GM04503 (cell line): ENCODE measurements at regions not wholly inside any gene's neighbourhood (a gene's known extent, or its start where the extent isn't known, plus 50 kb on each side); places are given as distances from the start of the nearest gene placed in this dataset.

ENCODE experiments used
- DNase-seq: peaks from one replicate; pipeline ENCODE4 v3.0.0-alpha.2; 2012; ENCODE audit warnings: low read depth

DNA sequence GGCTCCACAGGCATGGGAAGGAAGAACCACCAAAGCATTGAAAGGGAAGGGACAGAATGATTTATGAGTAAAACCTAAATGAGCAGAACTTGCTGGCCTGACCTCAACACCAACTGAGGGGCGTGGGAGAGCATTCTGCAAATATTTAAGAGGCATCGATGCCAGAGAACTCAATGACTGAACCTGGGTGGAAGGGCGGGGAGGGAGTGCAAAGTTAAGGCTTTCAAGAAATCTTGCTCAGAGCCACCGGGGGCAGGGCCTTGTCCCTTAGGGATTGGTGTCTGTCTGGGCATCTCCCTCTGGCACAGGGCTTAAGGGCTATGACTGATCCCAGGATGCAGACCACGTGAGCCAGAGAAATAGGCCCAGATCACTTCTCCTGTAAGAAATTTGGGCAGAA is 137.1 kb downstream of the ADAMTS15 start:
- DNase-seq: peak; percentile 40

DNA sequence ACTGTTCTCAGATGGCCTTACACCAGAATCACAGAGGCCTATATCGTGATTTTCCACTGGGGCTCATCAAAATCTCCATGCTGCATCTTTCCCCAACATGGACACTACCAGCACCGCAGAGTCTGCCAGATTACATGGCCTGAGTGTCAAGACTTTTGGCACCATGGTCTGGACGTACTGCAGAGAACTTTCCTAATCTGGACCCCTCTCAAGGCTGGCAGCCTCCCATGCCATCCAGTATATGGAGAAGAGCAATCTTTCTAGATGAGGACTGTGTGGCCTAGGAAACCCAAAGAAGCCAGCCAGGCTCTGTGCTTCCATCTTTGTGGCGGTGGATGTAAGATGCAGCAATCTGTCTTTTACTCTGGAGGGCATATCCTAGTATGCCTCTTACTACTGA is 139.2 kb downstream of the ADAMTS15 start:
- no peak for DNase-seq

DNA sequence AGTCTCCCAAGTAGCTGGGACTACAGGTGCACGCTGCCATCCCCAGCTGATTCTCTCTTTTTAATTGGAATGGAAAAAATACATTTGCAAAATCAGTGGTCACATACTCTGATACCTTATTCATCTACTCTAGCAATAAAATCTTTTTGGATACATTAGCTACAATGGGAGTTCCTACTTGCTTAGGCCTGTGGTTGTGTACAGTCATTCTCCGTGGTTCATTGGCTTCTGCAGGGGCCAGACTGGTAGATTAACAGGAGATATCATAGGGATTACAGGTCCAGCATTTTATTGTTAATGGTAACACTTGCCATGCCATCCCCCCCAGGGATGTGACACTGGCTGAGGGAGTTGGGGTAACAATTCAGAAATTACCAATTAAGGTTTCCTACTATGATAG is 140.0 kb downstream of the ADAMTS15 start:
- DNase-seq: no peak

DNA sequence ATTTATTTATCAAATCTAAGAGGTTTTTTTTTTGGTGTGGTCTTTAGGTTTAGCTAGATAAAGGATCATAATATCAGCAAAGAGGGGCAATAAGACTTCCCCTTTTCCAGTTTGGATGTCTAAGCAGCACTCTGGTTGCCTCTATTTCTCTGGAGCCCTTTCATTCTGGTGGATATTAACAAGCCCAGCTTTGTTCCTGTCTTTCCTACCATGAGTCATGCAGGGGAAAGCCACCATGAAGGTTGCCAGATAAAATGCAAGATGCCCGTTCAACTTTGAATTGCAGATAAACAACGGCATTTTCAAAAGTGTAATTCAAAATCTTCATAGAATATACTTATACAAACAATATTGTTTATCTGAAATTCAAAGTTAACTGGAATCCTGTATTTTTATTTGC is 143.6 kb downstream of the ADAMTS15 start:
- no peak for DNase-seq

DNA sequence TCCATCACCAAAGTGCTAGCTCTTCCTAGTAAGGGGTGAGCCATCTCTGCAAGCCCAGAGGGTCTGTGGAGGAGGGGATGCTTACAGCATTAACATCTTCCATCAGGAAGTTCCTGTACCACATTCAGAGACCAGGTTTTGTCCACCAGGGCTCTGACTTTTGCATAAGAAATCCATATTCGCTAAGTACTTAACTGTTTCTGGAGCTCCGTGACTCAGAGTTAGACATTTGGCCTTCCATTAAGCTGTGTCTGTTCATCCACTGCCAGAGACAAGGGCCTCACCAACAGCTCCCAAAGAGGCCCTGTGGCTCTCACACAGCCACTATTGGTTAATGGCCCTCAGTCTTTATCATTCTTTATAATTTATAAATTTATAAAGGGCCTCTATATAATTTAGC is 144.6 kb downstream of the ADAMTS15 start:
- no peak for DNase-seq

DNA sequence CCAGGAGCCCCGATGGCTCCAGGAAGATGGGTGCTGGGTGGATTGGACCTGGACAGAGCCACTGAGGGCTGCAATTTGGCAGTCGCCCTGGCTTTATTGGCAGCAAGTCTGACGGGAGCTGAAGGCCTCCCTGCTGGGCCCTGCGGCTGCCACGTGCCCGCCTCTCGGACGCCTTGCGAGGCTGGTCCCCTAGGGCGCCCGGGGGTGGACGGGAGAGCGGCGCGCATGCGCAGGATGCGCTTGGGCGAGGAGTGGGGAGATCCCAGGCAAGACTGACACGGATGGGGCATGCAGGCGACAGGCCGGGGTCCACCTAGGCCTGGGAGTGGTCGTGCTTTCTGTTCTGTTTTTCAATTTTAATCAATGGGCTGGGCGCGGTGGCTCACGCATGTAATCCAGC is 150.0 kb downstream of the ADAMTS15 start:
- DNase-seq: no peak

DNA sequence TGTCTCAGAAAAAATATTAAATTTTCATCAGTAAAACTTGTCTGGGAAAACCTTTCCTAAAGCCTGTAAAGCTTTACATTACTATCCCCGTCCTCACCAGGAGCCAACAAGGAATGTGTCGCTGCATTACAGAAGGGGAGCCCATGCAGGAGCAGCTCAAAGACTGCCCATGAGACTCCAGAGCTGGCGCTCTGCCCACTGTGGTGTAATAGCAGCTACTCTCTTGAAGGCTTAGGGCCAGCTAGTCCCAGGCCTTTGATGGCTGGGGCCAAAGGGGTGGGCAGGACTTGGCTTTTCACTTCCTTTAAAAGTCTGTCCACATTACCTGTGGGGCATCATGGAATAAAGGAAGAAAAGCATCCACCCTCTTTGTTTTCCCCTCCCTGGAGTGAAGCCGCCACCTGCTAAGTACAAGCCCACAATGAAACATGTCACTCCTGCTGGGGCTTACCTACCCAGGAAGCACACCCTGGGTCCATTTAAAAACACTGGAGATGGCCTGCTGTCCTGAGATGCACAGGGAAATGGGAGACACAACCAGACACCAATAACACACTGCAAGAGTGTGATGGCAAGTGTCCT is 150.7 kb downstream of the ADAMTS15 start:
- DNase-seq: no peak

DNA sequence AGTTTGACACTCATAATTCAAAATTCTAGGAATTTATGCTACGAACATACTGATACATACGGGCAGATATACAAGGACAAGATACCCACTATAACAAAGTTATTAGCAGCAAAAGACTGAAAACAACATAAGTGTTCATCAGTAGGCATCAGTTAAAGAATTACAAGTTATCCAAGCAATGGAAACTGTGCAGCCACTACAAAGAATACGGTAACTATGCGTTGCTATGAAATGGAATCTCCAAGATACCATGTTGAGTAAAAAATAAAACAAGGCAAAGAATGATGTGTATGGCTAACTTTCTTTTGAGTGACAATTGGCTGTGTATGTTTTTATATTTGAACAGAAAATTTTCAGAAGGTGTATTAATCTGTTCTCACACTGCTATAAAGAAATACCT is 151.7 kb downstream of the ADAMTS15 start:
- no peak for DNase-seq

DNA sequence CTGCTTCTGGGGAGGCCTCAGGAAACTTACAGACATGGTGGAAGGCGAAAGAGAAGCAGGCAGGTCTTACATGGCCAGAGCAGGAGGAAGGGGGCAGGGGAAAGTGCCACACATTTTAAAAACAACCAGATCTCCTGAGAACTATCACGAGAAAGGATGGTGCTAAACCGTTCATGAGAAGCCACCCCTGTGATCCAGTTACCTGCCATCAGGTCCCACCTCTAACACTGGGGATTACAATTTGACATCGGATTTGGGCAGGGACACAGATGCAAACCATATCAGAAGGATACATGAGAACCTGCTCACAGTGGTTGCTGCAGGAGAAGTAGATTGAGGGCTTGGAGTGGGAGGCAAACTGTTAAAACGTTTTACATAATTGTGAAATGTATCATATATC is 152.2 kb downstream of the ADAMTS15 start:
- no peak for DNase-seq

DNA sequence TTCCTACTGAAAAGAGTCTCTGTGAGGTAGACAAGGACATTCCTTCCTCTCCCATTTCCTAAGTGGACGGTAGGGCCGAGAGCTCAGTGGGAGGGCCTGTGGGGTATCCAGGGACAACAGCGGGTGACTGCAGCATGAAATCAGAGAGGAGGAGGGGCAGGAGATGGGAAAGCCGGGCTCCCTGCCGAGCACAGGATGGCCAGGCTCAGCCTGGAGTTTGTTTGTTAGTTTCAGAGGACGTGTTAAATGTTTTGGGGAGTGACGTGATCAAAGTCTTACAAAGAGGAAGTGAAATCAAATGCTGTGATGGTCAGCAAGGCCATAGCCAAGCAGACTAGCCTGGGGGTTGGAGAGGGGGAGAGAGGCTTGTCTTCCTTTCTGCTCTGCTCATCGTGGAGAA is 152.7 kb downstream of the ADAMTS15 start:
- DNase-seq: no peak

DNA sequence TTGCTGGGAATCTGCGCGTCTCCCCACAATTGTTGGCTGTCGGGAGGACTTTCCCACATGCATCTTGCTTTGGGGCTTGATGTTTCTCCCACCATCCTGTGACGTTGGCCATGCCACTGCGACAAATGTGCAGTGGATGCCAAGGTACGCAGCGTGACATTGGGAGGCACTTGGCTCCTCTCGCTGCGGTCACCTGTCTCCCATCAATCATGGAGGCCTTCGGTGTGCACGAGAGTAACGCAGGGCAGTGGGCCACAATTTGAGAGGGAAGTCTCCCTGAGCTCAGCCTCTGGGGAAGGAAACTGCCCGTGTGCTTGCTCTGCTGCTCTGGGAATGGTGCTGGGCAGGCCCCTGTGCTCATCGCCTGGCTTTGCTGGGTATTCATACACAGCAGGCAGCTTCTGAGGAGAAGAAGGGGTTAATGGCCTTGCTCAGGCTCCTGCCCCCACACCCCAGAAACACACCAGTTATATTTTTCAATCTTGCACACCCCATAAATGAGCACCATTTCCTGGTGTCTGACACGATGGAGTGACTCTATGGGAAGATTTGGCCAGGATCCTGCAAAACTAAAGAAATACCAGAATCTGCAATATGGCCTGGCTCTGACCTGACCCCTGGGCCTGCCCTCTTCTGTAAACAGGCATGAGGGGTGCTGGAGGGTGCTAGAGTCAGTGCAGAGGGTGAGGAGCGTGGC is 153.5 kb downstream of the ADAMTS15 start:
- DNase-seq: no peak

DNA sequence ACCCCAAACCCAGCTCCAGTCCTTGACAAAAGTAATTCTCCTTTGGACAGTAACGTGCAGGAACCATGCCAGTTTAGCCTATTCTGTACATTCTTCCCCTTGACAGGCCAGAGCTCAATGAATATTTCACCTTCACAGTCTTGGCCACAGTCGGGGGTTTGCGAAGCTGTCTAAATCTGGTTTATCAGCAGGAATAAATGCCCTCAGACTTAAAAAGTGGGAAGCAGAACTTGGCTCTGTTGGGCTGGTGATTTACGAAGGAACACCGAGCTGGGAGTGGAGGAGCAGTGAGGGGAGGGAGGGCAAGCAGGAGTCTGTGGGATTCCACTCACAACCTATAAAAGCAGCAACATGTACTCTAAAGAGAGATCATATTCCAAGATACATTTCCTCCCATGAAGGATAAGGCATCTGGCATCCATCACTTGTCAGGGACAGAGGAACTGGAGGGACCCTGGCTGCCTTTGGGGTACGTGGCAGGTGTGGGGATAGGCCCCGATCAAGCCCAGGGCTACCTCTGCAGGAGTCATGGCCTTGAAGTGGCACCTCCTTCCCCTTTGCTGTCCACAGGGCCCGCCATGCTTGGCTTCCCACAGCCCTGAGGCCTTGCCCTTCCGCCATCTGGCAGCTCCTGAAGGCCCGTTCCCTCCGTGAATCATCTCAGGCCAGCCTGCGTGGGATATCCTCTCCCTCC is 154.3 kb downstream of the ADAMTS15 start:
- DNase-seq: no peak

DNA sequence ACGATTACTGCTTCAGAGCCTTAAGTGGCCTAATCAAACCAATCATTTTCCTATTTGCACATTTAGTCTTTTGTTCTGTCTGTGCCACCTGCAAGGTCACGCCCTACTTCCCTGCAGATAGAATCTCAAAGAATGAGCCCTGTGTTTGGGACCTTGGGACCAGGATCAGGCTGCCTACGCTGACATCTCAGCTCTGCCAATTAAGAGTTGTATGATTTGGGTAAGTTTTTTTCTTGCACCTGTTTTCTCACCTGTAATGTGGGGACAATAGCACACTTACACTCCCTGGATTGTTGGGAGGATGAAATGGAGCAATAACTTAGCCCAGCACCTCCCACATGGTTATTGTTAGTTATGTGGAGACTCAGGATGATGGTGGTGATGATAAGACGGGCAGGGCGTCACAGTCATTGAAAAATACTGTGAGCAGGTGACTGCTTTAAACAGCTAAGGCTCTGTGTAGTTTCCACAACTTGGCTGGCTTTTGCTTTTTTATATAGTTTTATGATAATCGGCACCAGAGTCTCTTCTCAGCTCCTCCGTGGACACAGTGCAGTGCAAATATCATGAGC is 155.0 kb downstream of the ADAMTS15 start:
- no peak for DNase-seq

DNA sequence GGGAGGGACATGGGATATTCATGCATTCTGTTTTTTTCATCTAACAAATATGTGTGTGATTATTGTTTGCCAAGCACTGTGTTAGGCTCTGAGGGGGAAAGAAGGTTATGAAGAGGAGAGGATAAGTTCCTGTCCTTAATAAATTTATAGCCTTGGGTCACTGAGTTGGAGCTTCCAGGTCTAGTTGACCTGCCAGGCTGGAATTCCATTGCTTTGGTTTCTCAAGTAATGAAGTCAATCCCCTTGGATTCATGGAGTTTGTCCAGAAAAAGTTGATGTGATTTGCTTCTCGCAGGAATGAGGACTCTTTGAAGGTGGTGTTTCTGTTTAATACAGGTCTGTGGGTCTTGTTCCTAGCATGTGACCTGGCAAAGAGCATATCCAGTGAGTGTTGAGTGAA is 156.2 kb downstream of the ADAMTS15 start:
- no peak for DNase-seq

DNA sequence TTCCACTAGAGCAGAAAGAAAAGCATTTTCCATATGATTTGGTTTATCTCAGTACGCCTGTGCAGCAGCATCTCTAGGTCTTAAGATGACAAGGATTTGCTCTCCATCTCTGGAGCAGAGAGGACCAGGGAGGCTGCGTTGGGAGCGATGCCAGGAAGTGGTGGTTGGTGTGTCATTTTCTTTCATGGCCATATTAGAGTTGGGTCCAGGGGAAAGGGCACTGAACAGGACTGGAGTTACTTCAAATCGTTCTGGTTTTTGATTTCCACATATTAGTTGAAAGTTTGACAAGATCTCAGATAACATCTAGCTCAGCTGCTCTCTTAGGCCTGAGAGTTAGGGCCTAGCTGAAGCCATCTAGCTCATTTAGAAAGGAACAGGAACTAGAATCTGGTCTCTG is 157.7 kb downstream of the ADAMTS15 start:
- no peak for DNase-seq

DNA sequence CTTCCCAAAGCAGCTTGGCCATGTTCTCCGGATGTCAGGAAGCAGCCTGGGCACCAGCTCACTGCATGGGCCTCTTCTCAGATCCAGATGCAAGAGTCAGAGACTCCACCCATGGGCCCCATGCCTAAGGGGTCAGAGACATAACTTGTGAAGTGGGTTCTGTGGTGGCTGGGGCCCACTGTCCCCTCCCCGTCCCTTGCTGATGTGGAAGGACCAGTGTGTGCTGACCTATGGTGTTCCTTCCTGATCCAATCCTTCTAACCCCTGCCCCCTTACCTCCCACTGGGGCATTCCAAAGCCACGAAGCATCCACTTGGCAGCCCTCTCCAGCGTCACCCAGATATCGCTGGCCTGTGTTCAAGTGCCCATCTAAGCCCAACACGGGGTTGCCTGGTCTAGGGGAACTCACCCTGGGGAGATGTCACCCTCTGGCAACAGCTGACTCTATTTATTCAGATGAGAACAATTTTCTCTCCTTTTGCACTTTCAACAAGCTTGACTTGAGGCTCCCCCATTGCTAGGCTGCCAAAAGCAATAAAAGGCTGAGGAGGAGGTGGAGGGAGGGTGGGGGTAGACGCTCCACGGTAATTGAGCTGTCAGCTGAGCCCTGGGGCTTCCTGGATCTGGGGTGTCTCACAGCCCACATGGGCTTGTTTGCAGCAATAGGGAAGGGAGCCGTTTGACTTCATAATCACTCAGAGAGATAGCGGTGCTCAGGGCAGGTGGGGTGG is 158.5 kb downstream of the ADAMTS15 start:
- DNase-seq: no peak

DNA sequence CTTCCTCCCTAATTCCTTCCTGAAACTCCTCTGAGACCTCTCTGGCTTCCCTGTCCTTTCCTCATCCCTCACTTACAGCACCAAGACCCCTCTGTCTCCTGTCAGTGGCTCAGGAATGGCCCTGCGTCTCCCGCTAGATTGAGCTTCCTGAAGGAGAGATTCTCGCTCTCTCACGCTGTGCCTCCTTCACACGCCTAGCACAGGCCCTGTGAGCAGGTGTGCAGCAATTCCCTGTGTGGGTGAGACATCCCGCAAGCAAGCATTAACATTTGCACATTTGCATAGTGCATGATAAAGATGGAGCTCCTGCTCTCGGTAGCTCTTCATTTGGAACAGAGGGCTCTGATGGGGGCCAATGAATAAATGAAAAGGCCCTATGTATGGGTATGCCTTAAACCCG is 159.8 kb downstream of the ADAMTS15 start:
- no peak for DNase-seq

DNA sequence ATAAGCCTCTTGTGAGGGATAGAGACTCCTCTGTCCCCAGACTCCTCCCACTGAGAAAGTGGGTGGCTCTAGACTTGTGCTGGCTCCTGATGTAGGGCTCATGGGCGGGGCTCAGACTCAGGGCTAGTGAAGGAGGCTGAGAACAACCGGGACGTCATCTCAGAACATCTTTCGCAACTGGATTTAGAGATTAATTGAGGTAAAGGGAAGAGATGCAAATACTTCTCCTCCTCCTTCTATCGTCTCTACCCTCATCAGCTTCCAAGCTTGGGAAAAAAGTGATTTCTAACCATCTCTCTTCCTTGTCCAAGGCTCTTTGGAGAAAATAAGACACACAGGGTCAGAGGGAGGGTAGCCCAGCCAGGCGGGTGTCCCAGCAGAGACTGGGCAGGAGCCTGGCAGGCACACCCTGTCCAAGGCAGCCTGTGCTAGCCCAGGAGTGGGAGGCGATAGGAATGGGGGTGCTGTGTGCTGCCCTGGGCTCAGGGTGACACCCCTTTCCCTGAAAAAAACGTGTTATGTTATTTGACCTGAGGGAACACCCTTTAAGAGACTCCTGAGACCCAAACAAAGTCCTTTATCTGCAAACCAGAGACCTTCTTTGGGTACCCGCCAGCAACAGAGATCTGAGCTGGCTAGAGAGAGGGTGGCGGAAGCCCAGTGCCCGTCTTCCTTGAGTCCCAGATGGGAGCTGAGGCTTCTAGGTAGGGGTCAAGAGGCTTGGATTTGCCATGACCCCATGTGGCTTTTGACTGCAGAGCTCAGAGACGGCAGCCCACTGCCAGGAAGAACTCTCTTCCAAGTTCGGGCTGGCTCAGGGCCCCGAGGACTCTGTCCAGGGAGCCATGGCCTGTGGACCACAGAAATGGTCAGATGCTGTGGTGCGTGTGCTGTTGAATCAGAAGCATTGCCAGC is 160.9 kb downstream of the ADAMTS15 start:
- no peak for DNase-seq

DNA sequence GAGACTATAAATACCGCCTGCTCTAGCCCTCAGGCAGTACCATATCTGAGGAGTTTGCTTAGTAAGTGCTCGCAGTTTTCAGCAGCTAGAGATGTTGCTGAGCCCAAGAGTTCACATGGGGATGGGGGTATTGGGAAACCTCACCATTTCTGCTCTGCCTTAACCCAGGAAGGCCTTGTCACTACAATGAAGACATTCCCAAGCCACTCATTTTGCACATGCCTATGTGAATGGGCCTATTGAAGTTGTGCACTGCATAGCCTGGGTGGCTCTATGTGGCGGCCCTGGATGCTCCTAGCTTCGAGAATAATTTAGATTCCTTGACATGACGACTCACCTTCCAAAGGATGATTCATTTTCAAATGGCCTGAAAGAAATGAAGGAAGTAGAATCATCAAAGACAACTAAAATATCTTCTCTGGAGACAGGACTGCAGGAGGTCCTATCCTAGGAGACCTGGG is 163.4 kb downstream of the ADAMTS15 start:
- peak; percentile 84 for DNase-seq

DNA sequence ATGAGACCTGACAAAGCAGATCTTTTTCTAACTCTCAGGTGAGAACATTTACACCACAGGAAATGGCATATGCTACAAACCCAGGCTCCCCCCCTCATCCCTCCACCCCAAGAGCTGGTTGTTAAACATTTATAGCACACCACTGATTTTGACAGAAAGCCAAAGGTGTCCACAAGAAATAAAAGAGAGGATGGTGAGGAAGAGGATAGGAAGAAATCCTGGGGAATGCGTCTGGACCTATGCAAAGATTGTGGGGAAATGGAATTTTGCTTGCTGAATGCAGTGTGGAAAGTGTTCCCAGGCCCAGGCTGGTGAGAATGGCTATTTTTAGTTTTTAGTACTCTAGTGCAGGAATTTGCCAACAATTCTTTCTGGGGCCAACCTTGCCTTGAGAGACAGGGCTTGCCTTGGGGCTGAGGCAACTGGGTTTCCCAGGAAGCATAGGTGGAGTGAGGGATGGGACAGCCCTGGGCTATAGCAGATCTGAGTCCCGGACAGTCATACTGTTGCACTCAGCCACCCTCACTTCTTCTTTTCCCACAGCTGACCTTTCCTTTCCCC is 163.9 kb downstream of the ADAMTS15 start:
- DNase-seq: peak; percentile 62

DNA sequence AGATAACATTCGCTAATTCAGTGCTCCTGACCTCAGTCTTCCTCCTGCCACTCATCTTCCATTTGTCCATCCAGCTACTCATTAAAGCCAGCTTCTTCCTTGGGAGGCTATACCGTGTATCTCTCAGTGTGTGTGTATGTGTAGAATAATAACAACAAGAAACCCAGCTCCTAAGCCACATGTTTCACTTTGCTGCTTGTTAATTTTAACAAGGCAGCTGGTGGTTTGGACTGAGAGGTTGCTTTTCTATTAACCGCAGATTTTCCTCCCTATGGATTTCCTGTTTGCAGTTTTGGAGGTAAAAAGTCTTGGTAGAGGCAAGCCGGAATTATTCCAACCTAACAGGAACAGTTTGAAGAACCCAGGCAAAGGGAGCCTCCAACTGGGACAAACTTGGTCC is 165.0 kb downstream of the ADAMTS15 start:
- DNase-seq: no peak
